ENCODE measurements at regions not wholly inside any gene's neighbourhood (a gene's known extent, or its start where the extent isn't known, plus 50 kb on each side); places are given as distances from the start of the nearest gene placed in this dataset.

- no peak for DNase-seq (ENCODE audit: low spot score)
Measured at GRCh38 chr18:22113144-22113844, 56.1 kb upstream of the GATA6 start.

- DNase-seq (ENCODE audit: low spot score): no peak
Measured at GRCh38 chr18:22114526-22115321, 54.7 kb upstream of the GATA6 start.

GRCh38 chr18:22115573-22115972, 53.8 kb upstream of the GATA6 start:
- no peak for DNase-seq (ENCODE audit: low spot score)

Measured in HuH-7 (cell line).